G401.6 (cell line): ENCODE measurements at regions not wholly inside any gene's neighbourhood (a gene's known extent, or its start where the extent isn't known, plus 50 kb on each side); places are given as distances from the start of the nearest gene placed in this dataset.
"Not testable (repeated sequence)": the region's sequence is repeated elsewhere in the genome, so short reads cannot be mapped to it uniquely, and the experiment has no call there.

Source experiments
- FAIRE-seq: peaks from 2 replicates; lab custom pipeline; 2012; peaks lifted over from hg19 to GRCh38; lab: Jason Lieb, UNC

GRCh38 chr16:52309446-52310416, 237.2 kb downstream of the TOX3 start:
- FAIRE-seq, result no peak

- no peak for FAIRE-seq
Measured at GRCh38 chr16:52308051-52308450, 238.9 kb downstream of the TOX3 start.

- FAIRE-seq, result no peak
Measured at GRCh38 chr16:52301026-52301425, 245.9 kb downstream of the TOX3 start.

GRCh38 chr16:52298769-52299168, 248.2 kb downstream of the TOX3 start:
- no peak for FAIRE-seq

- FAIRE-seq, result not testable (repeated sequence)
Measured at GRCh38 chr16:52296706-52297315, 250.1 kb downstream of the TOX3 start.

- no peak for FAIRE-seq
Measured at GRCh38 chr16:52296076-52296475, 250.9 kb downstream of the TOX3 start.

GRCh38 chr16:52294660-52295059, 252.3 kb downstream of the TOX3 start:
- FAIRE-seq, result no peak

GRCh38 chr16:52293204-52293603, 253.7 kb downstream of the TOX3 start:
- FAIRE-seq, result no peak

- no peak for FAIRE-seq
Measured at GRCh38 chr16:52283584-52284375, 263.2 kb downstream of the TOX3 start.

GRCh38 chr16:52283018-52283417, 263.9 kb downstream of the TOX3 start:
- FAIRE-seq, result no peak

- FAIRE-seq, result no peak
Measured at GRCh38 chr16:52280086-52280485, 266.9 kb downstream of the TOX3 start.

- no peak for FAIRE-seq
Measured at GRCh38 chr16:52271088-52271750, 275.7 kb downstream of the TOX3 start.

- FAIRE-seq, result no peak
Measured at GRCh38 chr16:52265446-52265861, 281.5 kb downstream of the TOX3 start.

- FAIRE-seq, result no peak
Measured at GRCh38 chr16:52257534-52257933, 289.4 kb downstream of the TOX3 start.

GRCh38 chr16:52256310-52257078, 290.4 kb downstream of the TOX3 start:
- FAIRE-seq, result no peak

- FAIRE-seq, result no peak
Measured at GRCh38 chr16:52254746-52255145, 292.2 kb downstream of the TOX3 start.

GRCh38 chr16:52252680-52253079, 294.3 kb downstream of the TOX3 start:
- FAIRE-seq, result no peak

GRCh38 chr16:52251495-52251894, 295.4 kb downstream of the TOX3 start:
- no peak for FAIRE-seq

- no peak for FAIRE-seq
Measured at GRCh38 chr16:52247737-52248136, 299.2 kb downstream of the TOX3 start.

- FAIRE-seq, result no peak
Measured at GRCh38 chr16:52238710-52239109, 308.2 kb downstream of the TOX3 start.

- no peak for FAIRE-seq
Measured at GRCh38 chr16:52237823-52238222, 309.1 kb downstream of the TOX3 start.
